Stimulated activated CD4-positive, alpha-beta T cell treated with anti-CD3 and anti-CD28 coated beads, Interleukin-1b, Interleukin-23, amount 100 ng/mL, for 48 hours (primary cell): ENCODE measurements at regions not wholly inside any gene's neighbourhood (a gene's known extent, or its start where the extent isn't known, plus 50 kb on each side); places are given as distances from the start of the nearest gene placed in this dataset.

Source experiments
- DNase-seq: peaks from one replicate; pipeline ENCODE4 v3.0.0-alpha.2; 2020

GRCh38 chr2:144280009-144280408 is 239.9 kb downstream of the ZEB2 start:
- no peak for DNase-seq

- no peak for DNase-seq
Observed at GRCh38 chr2:144279165-144279564, 240.8 kb downstream of the ZEB2 start.

DNA sequence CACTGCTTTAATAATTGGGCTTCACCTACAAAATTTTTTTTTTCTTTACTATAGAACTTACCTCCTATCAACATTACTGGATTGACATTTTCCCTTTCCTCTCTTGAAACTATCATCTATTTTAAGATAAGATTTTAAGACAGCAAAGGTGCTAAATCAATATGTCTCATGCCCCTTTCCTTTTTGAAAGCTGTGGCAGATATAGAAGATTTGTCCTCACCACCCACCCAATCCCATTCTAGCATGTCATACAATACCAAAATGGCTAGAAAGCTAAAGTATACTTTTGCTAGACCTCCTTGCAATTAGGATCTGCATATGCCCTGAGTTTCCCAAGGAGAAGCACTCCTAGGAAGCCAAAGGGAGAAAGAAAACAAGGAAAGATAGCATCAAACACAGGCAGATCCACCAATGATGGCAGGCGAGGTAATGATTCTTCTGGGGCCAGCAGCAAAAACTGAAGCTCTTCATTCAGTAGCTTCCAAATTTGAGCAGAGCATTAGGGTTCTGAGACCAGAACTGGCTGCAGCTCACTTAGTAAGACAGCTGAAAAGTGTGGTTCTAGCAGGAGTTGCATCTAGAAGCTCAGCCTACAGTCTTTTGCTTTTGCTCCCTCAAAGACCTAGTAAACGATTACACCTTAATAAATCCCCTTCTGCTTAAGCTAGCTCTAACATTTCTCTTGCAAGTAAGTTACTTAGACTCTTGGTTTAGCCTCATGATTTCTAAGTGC is 242.1 kb downstream of the ZEB2 start:
- DNase-seq, result no peak

GRCh38 chr2:144275340-144275739 is 244.6 kb downstream of the ZEB2 start:
- no peak for DNase-seq

DNA sequence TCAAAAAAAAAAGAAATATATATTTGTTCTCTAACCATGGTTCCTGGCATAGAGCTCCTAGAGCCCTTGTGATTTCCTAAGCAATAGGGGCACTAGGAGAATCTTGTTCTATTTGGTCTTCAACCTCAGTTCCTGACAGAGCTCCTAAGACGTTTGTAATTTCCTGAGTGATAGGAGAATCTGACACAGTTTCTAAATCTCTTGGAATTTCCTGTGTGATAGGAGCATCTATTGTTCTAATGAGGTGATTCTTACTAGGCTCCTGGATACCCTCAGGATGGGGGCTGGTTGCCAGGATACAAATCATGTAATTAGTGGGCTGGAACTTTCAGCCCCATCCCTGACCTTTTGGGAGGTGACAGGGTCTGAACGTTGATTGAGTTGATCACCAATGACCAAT is 245.8 kb downstream of the ZEB2 start:
- DNase-seq, result no peak

- no peak for DNase-seq
Observed at GRCh38 chr2:144270951-144271350, 249.0 kb downstream of the ZEB2 start.

DNA sequence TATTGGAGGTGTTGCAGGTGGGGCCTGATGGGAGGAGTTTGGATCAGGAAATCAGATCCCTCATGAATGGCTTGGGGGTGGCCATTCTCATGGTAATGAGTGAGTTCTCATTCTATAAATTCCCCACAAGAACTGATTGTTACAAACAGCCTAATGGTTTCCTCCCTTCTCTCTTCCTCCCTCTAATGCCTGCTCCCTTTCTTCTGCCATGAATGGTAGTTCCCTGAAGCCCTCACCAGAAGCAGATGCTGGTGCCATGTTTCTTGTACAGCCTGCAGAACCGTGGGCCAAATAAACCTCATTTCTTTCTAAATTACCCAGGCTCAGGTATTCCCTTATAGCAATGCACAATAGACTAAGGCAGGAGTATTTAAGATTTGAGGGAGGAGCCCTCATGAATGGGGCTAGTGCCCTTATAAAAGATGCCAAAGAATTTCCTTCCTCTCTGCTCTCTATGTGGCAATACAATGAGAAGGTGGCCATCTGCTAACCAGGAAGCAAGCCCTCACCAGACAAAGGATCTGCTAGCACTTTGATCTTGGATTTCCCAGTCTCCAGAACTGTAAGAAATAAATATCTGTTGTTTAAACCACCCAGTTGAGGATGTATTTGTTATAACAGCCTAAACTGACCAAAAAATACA is 251.8 kb downstream of the ZEB2 start:
- DNase-seq, result no peak

- DNase-seq, result no peak
Observed at GRCh38 chr2:144267239-144267638, 252.7 kb downstream of the ZEB2 start.

GRCh38 chr2:144265654-144266053 is 254.3 kb downstream of the ZEB2 start:
- no peak for DNase-seq

- DNase-seq, result no peak
Observed at GRCh38 chr2:144261966-144262365, 258.0 kb downstream of the ZEB2 start.

DNA sequence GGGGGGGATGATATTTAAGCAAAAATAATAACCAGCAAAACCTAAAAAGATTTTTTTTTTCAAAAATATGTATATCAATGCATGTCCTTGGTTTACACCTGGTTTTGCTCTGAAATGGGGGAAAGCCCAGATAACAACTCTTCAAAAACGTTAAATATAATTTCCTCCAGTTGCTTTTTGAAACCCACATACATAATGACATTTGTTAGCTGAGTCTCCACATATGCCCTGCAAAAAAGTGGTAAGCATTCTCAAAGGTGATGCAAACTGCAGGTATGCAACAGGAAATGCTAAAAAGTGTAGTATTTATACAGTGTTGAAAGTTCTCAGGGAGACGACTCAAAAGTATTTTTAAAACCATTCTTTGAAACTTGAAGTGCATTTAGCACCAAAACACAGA is 258.6 kb downstream of the ZEB2 start:
- no peak for DNase-seq

- no peak for DNase-seq
Observed at GRCh38 chr2:144259332-144259731, 260.6 kb downstream of the ZEB2 start.

- DNase-seq, result no peak
Observed at GRCh38 chr2:144258154-144258553, 261.8 kb downstream of the ZEB2 start.

GRCh38 chr2:144256996-144257707 is 262.8 kb downstream of the ZEB2 start:
- DNase-seq, result no peak

GRCh38 chr2:144254342-144255235 is 265.3 kb downstream of the ZEB2 start:
- no peak for DNase-seq

DNA sequence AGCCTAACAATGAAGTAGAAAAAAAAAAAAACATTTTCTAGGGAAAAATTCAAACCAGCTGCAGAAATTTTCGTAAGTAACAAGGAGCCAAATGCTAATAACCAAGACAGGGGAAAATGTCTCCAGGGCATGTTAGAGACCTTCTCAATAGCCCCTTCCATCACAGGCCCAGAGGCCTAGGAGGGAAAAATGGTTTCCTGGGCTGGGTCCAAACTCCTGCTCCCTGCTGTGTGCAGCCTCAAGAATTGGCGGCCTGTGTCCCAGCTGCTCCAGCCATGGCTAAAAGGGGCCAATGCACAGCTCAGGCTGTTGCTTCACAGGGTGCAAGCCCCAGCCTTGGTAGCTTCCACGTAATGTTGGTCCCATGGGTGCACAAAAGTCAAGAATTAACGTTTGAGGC is 266.2 kb downstream of the ZEB2 start:
- no peak for DNase-seq

- no peak for DNase-seq
Observed at GRCh38 chr2:144252694-144253093, 267.2 kb downstream of the ZEB2 start.

DNA sequence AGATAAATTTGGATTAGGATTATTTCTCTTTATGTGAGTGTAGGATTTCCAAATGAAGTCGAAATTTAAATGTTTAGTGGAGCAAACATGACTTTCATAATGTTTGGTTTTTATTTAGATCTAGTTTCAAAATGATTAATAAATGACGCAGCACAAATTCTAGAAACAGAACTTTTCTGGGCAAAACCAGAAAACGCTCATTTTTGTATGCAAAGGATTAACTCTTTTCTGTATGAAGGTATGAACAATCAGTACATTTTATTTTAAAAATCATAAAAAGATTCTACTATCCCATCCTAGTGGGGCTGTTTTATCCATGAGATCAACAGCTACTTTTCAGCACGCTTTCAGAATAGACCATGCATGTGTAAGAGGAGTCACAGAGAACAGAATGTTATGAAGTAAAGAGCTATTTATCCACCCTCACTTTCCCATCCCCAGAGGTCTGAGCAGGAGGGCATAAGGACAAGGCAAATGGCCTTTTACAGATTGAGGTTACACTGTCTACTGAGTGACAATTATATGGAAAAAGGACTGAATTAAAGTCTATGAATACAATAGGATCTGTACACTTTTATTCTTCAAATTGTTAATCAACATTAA is 270.8 kb downstream of the ZEB2 start:
- no peak for DNase-seq

- DNase-seq, result no peak
Observed at GRCh38 chr2:144248350-144249034, 271.4 kb downstream of the ZEB2 start.

DNA sequence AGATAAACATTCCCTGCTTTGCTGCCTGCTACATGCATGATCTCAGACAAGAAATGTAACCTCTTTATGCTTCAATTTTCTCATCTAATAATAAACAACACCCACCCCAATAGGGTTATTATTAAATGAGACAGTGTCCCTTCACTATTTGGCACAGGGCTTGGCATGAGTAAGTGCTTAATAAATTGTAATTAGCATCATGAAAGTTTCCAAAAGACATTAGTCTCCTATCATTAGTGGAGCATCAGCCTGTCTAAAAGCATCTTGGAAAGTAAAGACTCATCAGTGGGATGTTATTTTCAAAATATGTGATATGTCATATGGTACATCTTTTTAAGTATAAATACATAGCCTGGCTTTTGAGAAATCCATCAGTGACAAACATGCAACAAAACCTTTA is 275.0 kb downstream of the ZEB2 start:
- no peak for DNase-seq

GRCh38 chr2:144242311-144242710 is 277.6 kb downstream of the ZEB2 start:
- no peak for DNase-seq

GRCh38 chr2:144241801-144242200 is 278.1 kb downstream of the ZEB2 start:
- DNase-seq, result no peak
